ENCODE measurements at regions not wholly inside any gene's neighbourhood (a gene's known extent, or its start where the extent isn't known, plus 50 kb on each side); places are given as distances from the start of the nearest gene placed in this dataset.
"Not testable (repeated sequence)": the region's sequence is repeated elsewhere in the genome, so short reads cannot be mapped to it uniquely, and the experiment has no call there.

GRCh38 chr3:102926618-102927017 is 491.8 kb downstream of the ZPLD1 start:
- no peak for DNase-seq

DNA sequence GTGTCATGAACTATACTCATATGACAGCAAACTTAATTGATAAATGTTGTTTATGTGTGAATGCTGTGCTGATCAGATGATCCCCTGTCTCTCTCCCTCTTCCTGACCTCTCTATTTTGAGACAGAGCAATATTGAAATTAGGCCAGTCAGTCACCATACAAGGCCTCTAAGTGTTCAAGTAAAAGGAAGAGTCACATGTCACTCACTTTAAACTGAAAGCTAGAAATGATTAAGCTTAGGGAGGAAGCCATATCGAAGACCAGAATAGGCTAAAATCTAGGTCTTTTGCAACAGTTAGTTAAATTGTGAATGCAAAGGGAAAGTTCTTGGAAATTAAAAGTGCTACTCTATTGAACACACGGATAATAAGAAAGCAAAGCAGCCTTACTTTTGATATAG is 498.6 kb downstream of the ZPLD1 start:
- no peak for DNase-seq

DNA sequence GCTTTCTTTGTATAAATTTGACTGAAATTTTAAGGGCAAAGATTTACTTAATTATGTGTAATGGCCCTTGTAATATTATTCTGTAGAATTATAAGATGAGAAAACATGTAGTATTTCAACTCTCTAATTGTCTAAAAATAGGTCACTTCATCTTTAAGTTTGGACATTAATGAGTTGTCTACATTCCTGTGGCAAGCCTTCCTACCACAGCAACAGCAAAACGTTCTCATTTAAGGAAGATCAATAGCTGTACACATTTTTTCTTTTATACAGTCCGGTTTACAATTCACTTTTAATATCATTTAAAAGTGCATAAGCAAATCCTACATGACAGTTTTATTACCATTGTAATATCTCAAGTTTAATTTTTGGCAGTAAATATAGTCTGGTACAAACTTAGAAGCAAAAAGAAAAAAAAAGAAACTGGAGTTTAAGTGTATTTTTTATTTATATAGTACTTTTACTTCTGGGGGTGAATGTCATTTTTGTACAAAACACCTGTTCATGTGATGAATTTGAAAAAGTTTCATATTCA is 501.8 kb downstream of the ZPLD1 start:
- DNase-seq: no peak

- DNase-seq: no peak
These were observed 507.0 kb downstream of the ZPLD1 start for GRCh38 chr3:102941786-102942185.

- not testable (repeated sequence) for DNase-seq
These were observed 511.6 kb downstream of the ZPLD1 start for GRCh38 chr3:102946445-102946844.

DNA sequence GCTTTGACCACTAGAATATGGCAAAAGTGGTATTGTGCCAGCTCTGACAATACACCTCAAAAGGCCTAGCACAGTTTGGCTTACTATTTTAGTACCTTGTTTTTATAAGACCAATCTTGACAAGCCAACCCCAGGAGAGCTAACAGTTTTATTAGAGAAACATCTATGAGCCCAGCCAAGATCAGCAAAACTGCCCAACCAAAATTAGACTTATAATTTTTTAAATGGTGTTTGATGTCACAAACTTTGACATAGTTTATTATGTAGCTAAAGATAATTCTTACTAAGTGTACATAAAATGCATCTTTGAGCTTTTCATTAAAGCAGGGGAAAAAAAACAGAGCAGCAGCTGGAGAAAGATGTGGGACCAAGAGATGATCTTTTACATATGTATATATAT is 537.5 kb downstream of the ZPLD1 start:
- DNase-seq: no peak

DNA sequence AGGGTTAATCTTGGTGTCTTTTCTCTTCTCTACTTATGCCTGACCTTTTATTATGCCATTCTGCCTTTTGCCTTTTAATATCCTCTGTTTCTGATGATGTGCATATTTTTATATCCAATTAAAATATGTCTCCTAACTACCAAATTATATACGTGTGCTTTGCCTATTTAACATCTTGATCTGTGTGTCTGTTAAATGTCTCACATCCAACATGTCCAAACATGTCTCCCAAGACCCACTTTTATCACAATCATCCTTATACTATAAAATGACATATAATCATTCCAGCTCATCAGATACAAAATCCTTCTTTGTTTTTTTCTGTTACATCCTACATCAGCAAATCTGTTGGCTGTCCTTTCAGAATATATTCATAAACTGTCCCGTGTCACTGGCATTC is 539.5 kb downstream of the ZPLD1 start:
- no peak for DNase-seq

DNA sequence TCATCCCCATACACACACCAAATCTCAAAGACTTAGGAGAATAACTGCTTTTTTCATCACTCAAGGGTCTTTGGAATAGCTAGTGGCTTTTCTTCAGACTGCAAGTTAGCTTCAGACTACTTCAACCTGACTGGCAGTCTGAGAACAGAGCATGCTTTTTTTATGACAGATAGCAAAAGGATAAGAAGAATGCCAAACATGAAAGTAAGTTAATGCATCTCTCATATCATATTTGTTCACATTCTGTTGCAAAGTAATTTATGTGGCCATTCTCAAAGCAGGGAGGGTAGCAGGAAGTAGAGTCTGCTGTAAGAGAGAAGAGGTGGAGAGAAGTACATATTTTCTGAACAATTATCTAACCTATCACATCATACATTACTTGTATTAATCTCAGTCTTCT is 544.4 kb downstream of the ZPLD1 start:
- DNase-seq: no peak

- DNase-seq: no peak
These were observed 545.0 kb downstream of the ZPLD1 start for GRCh38 chr3:102979682-102980354.

DNA sequence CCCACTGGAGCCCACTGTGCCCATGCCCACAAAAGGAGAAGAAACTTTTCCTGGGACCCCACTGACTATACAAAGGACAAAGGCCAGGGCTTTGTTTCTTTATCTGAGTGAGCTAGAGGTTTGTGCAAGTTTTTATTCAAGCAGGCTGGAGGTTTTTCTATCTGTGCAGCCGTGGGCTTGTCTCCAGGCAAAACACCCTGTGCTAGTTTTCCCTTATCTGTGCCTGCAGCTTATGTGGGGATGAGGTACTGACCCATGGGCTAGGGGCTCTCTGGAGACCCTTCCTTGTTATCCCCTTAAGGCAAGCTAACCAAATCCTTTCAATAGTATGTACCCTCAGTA is 545.5 kb downstream of the ZPLD1 start:
- no peak for DNase-seq

- no peak for DNase-seq
These were observed 567.8 kb downstream of the ZPLD1 start for GRCh38 chr3:103002425-103003176.

GRCh38 chr3:103006526-103007183 is 571.8 kb downstream of the ZPLD1 start:
- peak; percentile 37 for DNase-seq

- DNase-seq: no peak
These were observed 574.8 kb downstream of the ZPLD1 start for GRCh38 chr3:103009609-103010008.

- DNase-seq: no peak
These were observed 591.1 kb downstream of the ZPLD1 start for GRCh38 chr3:103025880-103026279.

DNA sequence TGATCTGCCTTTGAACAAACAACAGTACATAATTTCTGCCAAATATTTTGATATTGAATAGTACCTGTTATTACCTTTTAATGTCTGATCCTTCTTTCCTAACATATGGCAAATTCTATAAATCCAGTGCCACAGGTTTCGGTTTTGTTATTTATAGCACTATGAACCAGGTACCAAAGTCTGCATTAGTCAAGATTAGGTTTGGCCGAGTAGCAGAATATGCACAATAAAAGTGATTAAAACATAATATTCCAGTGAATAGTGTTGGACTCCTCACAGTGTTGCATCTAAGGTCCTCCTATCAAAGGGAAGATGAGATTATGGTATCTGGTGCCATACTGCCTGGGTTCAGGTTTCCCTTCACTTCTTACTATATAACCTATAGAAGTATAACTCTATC is 599.0 kb downstream of the ZPLD1 start:
- DNase-seq: no peak

GRCh38 chr3:103047640-103048039 is 612.8 kb downstream of the ZPLD1 start:
- DNase-seq: no peak

DNA sequence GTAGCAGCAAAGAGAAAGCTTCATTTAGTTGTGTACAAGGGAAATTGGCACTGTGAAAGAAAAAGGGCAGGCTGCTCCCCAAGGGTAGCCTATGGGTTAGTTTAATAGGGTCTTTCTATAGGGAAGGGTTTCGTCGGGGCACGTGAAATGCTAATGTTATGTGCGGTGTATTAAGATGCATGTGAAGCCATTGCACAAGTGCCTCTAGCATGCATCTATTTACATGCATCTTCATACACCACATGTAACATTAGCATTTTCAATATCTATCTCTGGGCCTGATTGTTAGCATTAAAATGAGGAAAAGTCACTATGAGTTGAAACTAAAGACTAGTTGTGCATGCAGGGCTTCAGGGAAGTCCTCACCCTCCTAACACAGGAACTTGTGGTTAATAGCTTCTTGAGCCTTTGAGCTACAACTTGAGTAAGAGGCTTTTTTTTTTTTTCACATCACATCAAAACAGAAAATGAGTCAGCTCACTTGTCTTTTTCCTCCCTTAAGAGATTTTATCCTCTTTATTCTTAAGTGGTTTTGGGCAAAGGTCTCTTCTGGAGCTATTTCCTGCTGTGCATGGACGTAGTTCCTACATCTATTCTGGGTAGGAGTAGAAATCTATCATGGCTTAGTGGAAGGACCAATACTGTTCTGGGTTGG is 613.4 kb downstream of the ZPLD1 start:
- no peak for DNase-seq

GRCh38 chr3:103052236-103052830 is 617.5 kb downstream of the ZPLD1 start:
- no peak for DNase-seq

- no peak for DNase-seq
These were observed 620.3 kb downstream of the ZPLD1 start for GRCh38 chr3:103055021-103055520.

GRCh38 chr3:103056542-103056941 is 621.7 kb downstream of the ZPLD1 start:
- DNase-seq: no peak

GRCh38 chr3:103057003-103057402 is 622.2 kb downstream of the ZPLD1 start:
- DNase-seq: no peak

DNA sequence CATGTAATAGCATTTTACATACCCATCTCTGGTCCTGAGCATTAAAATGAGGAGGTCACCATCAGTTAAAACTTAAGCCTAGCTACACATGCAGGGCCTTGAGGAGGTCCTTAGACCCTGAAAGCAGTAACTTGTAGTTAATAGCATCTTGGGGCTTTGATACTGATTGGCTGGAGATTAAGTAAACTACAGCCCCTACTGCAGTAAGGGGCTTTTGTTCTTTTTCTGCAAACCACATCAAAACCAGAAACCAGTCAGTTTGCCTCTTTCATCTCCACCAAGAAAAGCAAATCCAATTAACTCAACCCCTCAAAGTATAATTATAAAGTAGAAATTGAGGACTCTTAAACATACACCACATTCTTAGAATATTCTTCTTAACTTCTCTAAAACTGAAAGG is 622.7 kb downstream of the ZPLD1 start:
- DNase-seq: no peak

DNA sequence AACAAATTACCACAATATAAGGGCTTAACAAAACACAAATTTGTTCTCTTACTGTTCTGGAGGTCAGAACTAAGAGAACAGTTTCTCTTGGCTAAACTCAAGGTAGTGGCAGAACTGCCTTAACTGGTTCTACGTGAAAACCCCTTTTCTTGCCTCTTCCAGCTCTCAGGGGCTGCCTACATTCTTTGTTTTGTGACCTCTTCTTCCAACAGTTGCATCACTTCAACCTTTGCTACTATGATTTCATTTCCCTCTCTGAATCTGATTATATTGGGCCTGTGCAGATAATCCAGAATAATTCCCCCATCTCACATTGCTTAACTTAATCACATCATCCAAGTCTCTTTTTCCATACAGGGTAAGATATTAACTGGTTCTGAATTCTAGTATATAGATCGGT is 624.6 kb downstream of the ZPLD1 start:
- DNase-seq: no peak
